ENCODE measurements at regions not wholly inside any gene's neighbourhood (a gene's known extent, or its start where the extent isn't known, plus 50 kb on each side); places are given as distances from the start of the nearest gene placed in this dataset.
"Not testable (repeated sequence)": the region's sequence is repeated elsewhere in the genome, so short reads cannot be mapped to it uniquely, and the experiment has no call there.

GRCh38 chr10:28397229-28397628 lies 94.4 kb upstream of the MPP7 start:
- no peaks in the 10 kb centered on the region for H3K79me2 ChIP-seq (ENCODE audit: low read length)
- peaks cover 2% of the 10 kb centered on the region for H3K4me1 ChIP-seq (ENCODE audit: low read length)
- no peak overlapping the region for H3K9ac ChIP-seq (ENCODE audit: low read length)
- H3K9me2 ChIP-seq (replicated peaks; ENCODE audit: insufficient read depth, low read length): no peaks in the 10 kb centered on the region
- no peak overlapping the region for H2AFZ ChIP-seq (ENCODE audit: low read length)
- H3K27ac ChIP-seq (ENCODE audit: low read length): no peak overlapping the region
- H3K4me3 ChIP-seq (ENCODE audit: low read length): no peak overlapping the region
- no peaks in the 10 kb centered on the region for H3K27me3 ChIP-seq (ENCODE audit: low read length)
- no peaks in the 10 kb centered on the region for H3K9me3 ChIP-seq (ENCODE audit: low read length)
- H3K4me2 ChIP-seq (ENCODE audit: low read depth, low read length, poor library complexity, severe bottlenecking): no peak overlapping the region
- no peaks in the 10 kb centered on the region for H4K20me1 ChIP-seq (ENCODE audit: insufficient read depth, low read depth, low read length)
- no peak for DNase-seq
- H3K36me3 ChIP-seq (ENCODE audit: insufficient read depth, low read length): no peaks in the 10 kb centered on the region

- H3K4me2 ChIP-seq (ENCODE audit: low read depth, low read length, poor library complexity, severe bottlenecking): no peak overlapping the region
- DNase-seq: no peak
- no peaks in the 10 kb centered on the region for H3K9me2 ChIP-seq (replicated peaks; ENCODE audit: insufficient read depth, low read length)
- H3K36me3 ChIP-seq (ENCODE audit: insufficient read depth, low read length): no peaks in the 10 kb centered on the region
- H3K79me2 ChIP-seq (ENCODE audit: low read length): no peaks in the 10 kb centered on the region
- no peak overlapping the region for H3K4me3 ChIP-seq (ENCODE audit: low read length)
- H3K9me3 ChIP-seq (ENCODE audit: low read length): no peaks in the 10 kb centered on the region
- H3K4me1 ChIP-seq (ENCODE audit: low read length): no peaks in the 10 kb centered on the region
- no peak overlapping the region for H2AFZ ChIP-seq (ENCODE audit: low read length)
- no peaks in the 10 kb centered on the region for H3K27me3 ChIP-seq (ENCODE audit: low read length)
- H4K20me1 ChIP-seq (ENCODE audit: insufficient read depth, low read depth, low read length): no peaks in the 10 kb centered on the region
- no peak overlapping the region for H3K9ac ChIP-seq (ENCODE audit: low read length)
- no peak overlapping the region for H3K27ac ChIP-seq (ENCODE audit: low read length)
Measured at GRCh38 chr10:28400176-28400575, 97.3 kb upstream of the MPP7 start.

- H3K4me3 ChIP-seq (ENCODE audit: low read length): no peak overlapping the region
- H3K27me3 ChIP-seq (ENCODE audit: low read length): no peaks in the 10 kb centered on the region
- DNase-seq: no peak
- H2AFZ ChIP-seq (ENCODE audit: low read length): no peak overlapping the region
- H3K4me2 ChIP-seq (ENCODE audit: low read depth, low read length, poor library complexity, severe bottlenecking): no peak overlapping the region
- H3K9ac ChIP-seq (ENCODE audit: low read length): no peak overlapping the region
- no peak overlapping the region for H3K27ac ChIP-seq (ENCODE audit: low read length)
- H3K79me2 ChIP-seq (ENCODE audit: low read length): no peaks in the 10 kb centered on the region
- no peaks in the 10 kb centered on the region for H3K36me3 ChIP-seq (ENCODE audit: insufficient read depth, low read length)
- no peaks in the 10 kb centered on the region for H3K4me1 ChIP-seq (ENCODE audit: low read length)
- no peaks in the 10 kb centered on the region for H4K20me1 ChIP-seq (ENCODE audit: insufficient read depth, low read depth, low read length)
- H3K9me3 ChIP-seq (ENCODE audit: low read length): no peaks in the 10 kb centered on the region
- no peaks in the 10 kb centered on the region for H3K9me2 ChIP-seq (replicated peaks; ENCODE audit: insufficient read depth, low read length)
Measured at GRCh38 chr10:28400681-28401080, 97.8 kb upstream of the MPP7 start.

GRCh38 chr10:28402611-28403073 lies 99.8 kb upstream of the MPP7 start:
- not testable (repeated sequence) for DNase-seq; H3K4me2 ChIP-seq (ENCODE audit: low read depth, low read length, poor library complexity, severe bottlenecking); H4K20me1 ChIP-seq (ENCODE audit: insufficient read depth, low read depth, low read length); H3K36me3 ChIP-seq (ENCODE audit: insufficient read depth, low read length); H3K79me2 ChIP-seq (ENCODE audit: low read length); H3K4me3 ChIP-seq (ENCODE audit: low read length); H2AFZ ChIP-seq (ENCODE audit: low read length); H3K4me1 ChIP-seq (ENCODE audit: low read length); H3K27ac ChIP-seq (ENCODE audit: low read length); H3K9me3 ChIP-seq (ENCODE audit: low read length); H3K9ac ChIP-seq (ENCODE audit: low read length); H3K27me3 ChIP-seq (ENCODE audit: low read length); H3K9me2 ChIP-seq (replicated peaks; ENCODE audit: insufficient read depth, low read length)

- Histone ChIP-seq H3K36me3 (ENCODE audit: insufficient read depth, low read length) (no peaks in the 10 kb centered on the region), H3K27me3 (ENCODE audit: low read length) (no peaks in the 10 kb centered on the region), H3K4me2 (ENCODE audit: low read depth, low read length, poor library complexity, severe bottlenecking) (no peak overlapping the region), H4K20me1 (ENCODE audit: insufficient read depth, low read depth, low read length) (no peaks in the 10 kb centered on the region), H3K4me1 (ENCODE audit: low read length) (no peaks in the 10 kb centered on the region), H3K4me3 (ENCODE audit: low read length) (no peak overlapping the region), H2AFZ (ENCODE audit: low read length) (no peak overlapping the region), H3K9ac (ENCODE audit: low read length) (no peak overlapping the region), H3K9me2 (replicated peaks; ENCODE audit: insufficient read depth, low read length) (no peaks in the 10 kb centered on the region), H3K27ac (ENCODE audit: low read length) (no peak overlapping the region), H3K79me2 (ENCODE audit: low read length) (no peaks in the 10 kb centered on the region), H3K9me3 (ENCODE audit: low read length) (no peaks in the 10 kb centered on the region)
- DNase-seq: no peak
Measured at GRCh38 chr10:28403090-28403489, 100.2 kb upstream of the MPP7 start.

GRCh38 chr10:28408237-28408777 lies 105.4 kb upstream of the MPP7 start:
- no peak overlapping the region for H3K4me3 ChIP-seq (ENCODE audit: low read length)
- H3K36me3 ChIP-seq (ENCODE audit: insufficient read depth, low read length): no peaks in the 10 kb centered on the region
- no peak overlapping the region for H3K27ac ChIP-seq (ENCODE audit: low read length)
- no peaks in the 10 kb centered on the region for H3K9me3 ChIP-seq (ENCODE audit: low read length)
- no peaks in the 10 kb centered on the region for H3K4me1 ChIP-seq (ENCODE audit: low read length)
- DNase-seq: no peak
- H3K79me2 ChIP-seq (ENCODE audit: low read length): no peaks in the 10 kb centered on the region
- H4K20me1 ChIP-seq (ENCODE audit: insufficient read depth, low read depth, low read length): no peaks in the 10 kb centered on the region
- H3K27me3 ChIP-seq (ENCODE audit: low read length): no peaks in the 10 kb centered on the region
- H3K9ac ChIP-seq (ENCODE audit: low read length): no peak overlapping the region
- no peak overlapping the region for H3K4me2 ChIP-seq (ENCODE audit: low read depth, low read length, poor library complexity, severe bottlenecking)
- no peaks in the 10 kb centered on the region for H3K9me2 ChIP-seq (replicated peaks; ENCODE audit: insufficient read depth, low read length)
- H2AFZ ChIP-seq (ENCODE audit: low read length): no peak overlapping the region

GRCh38 chr10:28410420-28411135 lies 107.7 kb upstream of the MPP7 start:
- no peak overlapping the region for H3K9ac ChIP-seq (ENCODE audit: low read length)
- H3K4me3 ChIP-seq (ENCODE audit: low read length): no peak overlapping the region
- no peaks in the 10 kb centered on the region for H3K9me2 ChIP-seq (replicated peaks; ENCODE audit: insufficient read depth, low read length)
- no peaks in the 10 kb centered on the region for H3K9me3 ChIP-seq (ENCODE audit: low read length)
- H3K79me2 ChIP-seq (ENCODE audit: low read length): no peaks in the 10 kb centered on the region
- no peak overlapping the region for H2AFZ ChIP-seq (ENCODE audit: low read length)
- no peak overlapping the region for H3K4me2 ChIP-seq (ENCODE audit: low read depth, low read length, poor library complexity, severe bottlenecking)
- DNase-seq: no peak
- H3K27ac ChIP-seq (ENCODE audit: low read length): no peak overlapping the region
- H3K36me3 ChIP-seq (ENCODE audit: insufficient read depth, low read length): no peaks in the 10 kb centered on the region
- H4K20me1 ChIP-seq (ENCODE audit: insufficient read depth, low read depth, low read length): no peaks in the 10 kb centered on the region
- no peaks in the 10 kb centered on the region for H3K27me3 ChIP-seq (ENCODE audit: low read length)
- no peaks in the 10 kb centered on the region for H3K4me1 ChIP-seq (ENCODE audit: low read length)

- H3K9ac ChIP-seq (ENCODE audit: low read length): no peak overlapping the region
Measured at GRCh38 chr10:28411136-28411460, 108.2 kb upstream of the MPP7 start.

More at GRCh38 chr10:28411136-28411460, 108.2 kb upstream of the MPP7 start:
- no peak for DNase-seq
- no peak overlapping the region for H3K27ac ChIP-seq (ENCODE audit: low read length)
- no peaks in the 10 kb centered on the region for H4K20me1 ChIP-seq (ENCODE audit: insufficient read depth, low read depth, low read length)
- H3K36me3 ChIP-seq (ENCODE audit: insufficient read depth, low read length): no peaks in the 10 kb centered on the region
- no peak overlapping the region for H2AFZ ChIP-seq (ENCODE audit: low read length)
- H3K4me2 ChIP-seq (ENCODE audit: low read depth, low read length, poor library complexity, severe bottlenecking): no peak overlapping the region
- no peaks in the 10 kb centered on the region for H3K4me1 ChIP-seq (ENCODE audit: low read length)
- H3K4me3 ChIP-seq (ENCODE audit: low read length): no peak overlapping the region
- no peaks in the 10 kb centered on the region for H3K79me2 ChIP-seq (ENCODE audit: low read length)
- no peaks in the 10 kb centered on the region for H3K9me3 ChIP-seq (ENCODE audit: low read length)
- H3K9me2 ChIP-seq (replicated peaks; ENCODE audit: insufficient read depth, low read length): no peaks in the 10 kb centered on the region
- H3K27me3 ChIP-seq (ENCODE audit: low read length): no peaks in the 10 kb centered on the region

Measured in Karpas-422 (cell line).